ENCODE measurements at regions not wholly inside any gene's neighbourhood (a gene's known extent, or its start where the extent isn't known, plus 50 kb on each side); places are given as distances from the start of the nearest gene placed in this dataset.

DNA sequence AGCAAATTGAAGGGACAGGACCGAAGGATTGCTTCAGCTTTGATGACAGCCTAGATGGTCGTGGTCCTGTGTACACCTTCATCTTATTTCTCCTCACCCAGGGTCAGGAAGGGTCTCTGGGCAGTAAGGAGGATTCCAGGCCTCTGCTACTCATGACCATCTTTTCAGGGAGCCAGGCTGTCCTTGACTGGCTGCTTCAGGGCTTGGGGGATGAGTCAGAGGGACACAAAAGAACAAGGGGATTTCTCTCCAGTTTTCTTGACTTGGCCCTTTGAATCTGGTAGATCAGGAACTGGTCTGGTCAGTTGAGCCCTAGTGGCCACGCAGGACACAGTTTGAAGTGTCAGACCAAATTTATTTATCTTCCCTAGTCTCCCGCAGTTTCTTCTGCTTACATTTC lies 402.1 kb upstream of the CHD6 start:
- DNase-seq (ENCODE audit: low read depth in 2 of 3, low spot score in 1 of 3) = no peak

GRCh38 chr20:42018979-42019378 lies 400.8 kb upstream of the CHD6 start:
- DNase-seq (ENCODE audit: low read depth in 2 of 3, low spot score in 1 of 3) = no peak

DNA sequence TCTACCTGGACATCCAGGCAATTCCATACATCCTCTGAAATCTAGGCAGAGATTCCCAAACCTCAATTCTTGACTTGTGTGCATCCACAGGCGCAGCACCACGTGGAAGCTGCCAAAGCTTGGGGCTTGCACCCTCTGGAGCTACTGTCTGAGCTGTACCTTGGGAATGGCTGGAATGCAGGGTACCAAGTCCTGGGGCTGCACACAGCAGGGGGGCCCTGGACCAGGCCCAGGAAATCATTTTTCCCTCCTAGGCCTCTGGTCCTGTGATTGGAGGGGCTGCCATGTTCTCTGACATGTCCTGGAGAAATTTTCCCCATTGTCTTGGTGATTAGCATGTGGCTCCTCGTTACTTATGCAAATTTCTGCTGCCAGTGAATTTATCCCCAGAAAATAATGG lies 391.9 kb upstream of the CHD6 start:
- DNase-seq (ENCODE audit: low read depth in 2 of 3, low spot score in 1 of 3) = no peak

- DNase-seq (ENCODE audit: low read depth in 2 of 3, low spot score in 1 of 3) = no peak
Measured at GRCh38 chr20:42007251-42007650, 389.1 kb upstream of the CHD6 start.

GRCh38 chr20:42005211-42005610 lies 387.0 kb upstream of the CHD6 start:
- no peak for DNase-seq (ENCODE audit: low read depth in 2 of 3, low spot score in 1 of 3)

- DNase-seq (ENCODE audit: low read depth in 2 of 3, low spot score in 1 of 3) = no peak
Measured at GRCh38 chr20:42003380-42003779, 385.2 kb upstream of the CHD6 start.

DNA sequence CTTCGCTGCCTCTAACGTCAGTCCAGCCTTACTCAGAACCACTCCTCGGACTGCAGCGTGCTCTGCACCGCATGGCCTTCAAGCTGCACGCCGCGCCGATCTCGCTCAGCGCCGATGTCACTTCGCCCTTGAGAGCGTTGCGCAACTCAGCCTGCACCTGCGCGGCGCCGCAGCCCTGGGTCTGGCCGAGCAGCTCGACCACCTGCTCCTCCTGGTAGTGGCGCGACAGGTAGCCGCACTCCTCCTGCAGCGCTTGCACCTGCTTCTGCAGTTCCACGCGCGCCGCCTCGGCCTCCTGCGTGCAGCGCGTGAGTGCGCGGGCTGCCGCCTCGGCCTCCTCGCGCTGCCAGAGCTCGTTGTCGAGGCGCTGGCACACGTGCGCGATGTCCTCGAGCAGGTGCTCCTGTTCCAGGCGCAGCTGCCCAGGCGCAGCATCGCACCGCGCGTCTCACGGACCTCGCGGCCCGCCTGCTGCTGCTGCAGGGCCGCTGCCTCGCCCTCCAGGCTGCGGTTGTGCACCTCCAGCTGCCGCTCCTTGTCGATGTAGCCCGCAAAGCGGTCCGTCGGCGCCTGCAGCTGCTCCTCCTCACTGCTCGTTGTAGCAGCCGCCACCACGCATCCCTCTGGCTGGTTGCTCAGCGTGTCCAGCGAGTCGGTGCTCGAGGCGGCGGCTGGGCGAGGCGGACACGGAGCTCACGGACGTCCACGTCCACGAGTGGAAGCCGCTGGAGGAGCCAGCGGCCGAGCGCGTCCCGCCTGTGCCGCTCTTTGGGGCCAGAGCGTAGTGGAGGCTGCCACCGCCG lies 380.6 kb upstream of the CHD6 start:
- DNase-seq (ENCODE audit: low read depth in 2 of 3, low spot score in 1 of 3) = no peak

- no peak for DNase-seq (ENCODE audit: low read depth in 2 of 3, low spot score in 1 of 3)
Measured at GRCh38 chr20:41996951-41997350, 378.8 kb upstream of the CHD6 start.

DNA sequence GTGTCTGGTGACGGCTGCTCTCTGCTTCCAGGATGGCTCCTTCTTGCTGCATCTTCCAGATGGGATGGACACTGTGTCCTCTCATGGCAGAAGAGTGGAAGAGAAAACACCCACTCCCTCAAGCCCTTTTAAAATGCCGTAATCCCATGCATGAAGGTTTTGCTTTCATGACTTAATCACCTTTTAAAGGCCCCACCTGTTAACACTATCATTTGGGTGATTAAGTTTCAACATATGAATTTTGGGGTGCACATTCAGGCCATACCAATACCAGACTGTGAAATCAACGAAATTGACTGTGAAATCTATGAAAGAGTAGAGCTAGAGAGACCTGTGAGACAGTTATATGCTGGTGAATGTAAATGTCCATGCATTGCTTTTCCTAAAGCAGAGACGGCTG lies 374.3 kb upstream of the CHD6 start:
- no peak for DNase-seq (ENCODE audit: low read depth in 2 of 3, low spot score in 1 of 3)

- no peak for DNase-seq (ENCODE audit: low read depth in 2 of 3, low spot score in 1 of 3)
Measured at GRCh38 chr20:41991412-41991811, 373.2 kb upstream of the CHD6 start.

- DNase-seq (ENCODE audit: low read depth in 2 of 3, low spot score in 1 of 3) = no peak
Measured at GRCh38 chr20:41989935-41990635, 371.9 kb upstream of the CHD6 start.

DNA sequence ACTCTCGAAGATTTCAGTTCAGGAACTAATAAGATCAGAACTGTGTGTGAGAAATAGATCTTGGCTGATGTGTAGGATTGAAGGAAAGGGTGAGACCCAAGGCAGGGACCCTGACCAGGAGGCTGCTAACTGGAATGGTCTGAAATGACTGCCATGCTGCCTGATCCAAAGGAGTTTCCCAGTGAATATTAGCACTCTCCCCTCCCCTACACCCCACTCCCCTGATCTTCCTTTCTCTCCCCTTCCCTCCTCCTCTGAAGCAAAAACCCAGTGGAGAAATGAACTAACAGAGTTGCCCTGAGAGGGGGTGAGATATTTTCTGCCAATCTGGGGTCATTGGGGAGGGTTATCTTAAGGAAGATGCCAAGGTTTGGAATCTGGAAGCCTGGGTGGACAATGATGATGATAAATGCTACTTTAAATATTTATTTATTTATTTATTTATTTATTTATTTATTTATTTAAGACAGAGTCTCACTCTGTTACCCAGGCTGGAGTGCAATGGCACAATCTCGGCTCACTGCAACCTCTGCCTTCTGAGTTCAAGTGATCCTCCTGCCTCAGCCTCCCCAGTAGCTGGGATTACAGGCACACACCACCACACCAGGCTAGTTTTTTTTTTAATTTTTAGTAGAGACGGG lies 371.0 kb upstream of the CHD6 start:
- no peak for DNase-seq (ENCODE audit: low read depth in 2 of 3, low spot score in 1 of 3)

- no peak for DNase-seq (ENCODE audit: low read depth in 2 of 3, low spot score in 1 of 3)
Measured at GRCh38 chr20:41984031-41984430, 365.9 kb upstream of the CHD6 start.

DNA sequence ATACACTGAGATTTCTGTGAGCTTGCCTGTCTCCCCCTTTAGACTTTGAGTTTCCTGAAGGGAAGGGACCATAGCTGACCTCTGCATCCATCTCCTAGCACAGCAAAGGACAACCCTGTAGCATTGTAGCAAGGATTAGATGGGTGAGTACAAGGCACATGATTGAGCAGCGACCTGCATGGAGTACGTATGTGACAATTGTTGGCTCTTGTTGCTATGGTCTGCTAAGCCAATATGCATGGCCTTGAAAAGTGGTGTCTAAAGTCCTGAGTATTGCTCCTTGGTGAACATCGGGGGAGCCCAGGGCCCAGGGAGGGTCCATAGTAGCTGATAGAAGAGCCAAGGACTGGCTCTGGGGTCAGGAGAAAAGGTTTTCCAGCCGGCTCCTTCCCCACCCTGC lies 365.0 kb upstream of the CHD6 start:
- DNase-seq (ENCODE audit: low read depth in 2 of 3, low spot score in 1 of 3) = no peak

- DNase-seq (ENCODE audit: low read depth in 2 of 3, low spot score in 1 of 3) = no peak
Measured at GRCh38 chr20:41981746-41982145, 363.6 kb upstream of the CHD6 start.

- DNase-seq (ENCODE audit: low read depth in 2 of 3, low spot score in 1 of 3) = no peak
Measured at GRCh38 chr20:41978875-41979274, 360.7 kb upstream of the CHD6 start.

DNA sequence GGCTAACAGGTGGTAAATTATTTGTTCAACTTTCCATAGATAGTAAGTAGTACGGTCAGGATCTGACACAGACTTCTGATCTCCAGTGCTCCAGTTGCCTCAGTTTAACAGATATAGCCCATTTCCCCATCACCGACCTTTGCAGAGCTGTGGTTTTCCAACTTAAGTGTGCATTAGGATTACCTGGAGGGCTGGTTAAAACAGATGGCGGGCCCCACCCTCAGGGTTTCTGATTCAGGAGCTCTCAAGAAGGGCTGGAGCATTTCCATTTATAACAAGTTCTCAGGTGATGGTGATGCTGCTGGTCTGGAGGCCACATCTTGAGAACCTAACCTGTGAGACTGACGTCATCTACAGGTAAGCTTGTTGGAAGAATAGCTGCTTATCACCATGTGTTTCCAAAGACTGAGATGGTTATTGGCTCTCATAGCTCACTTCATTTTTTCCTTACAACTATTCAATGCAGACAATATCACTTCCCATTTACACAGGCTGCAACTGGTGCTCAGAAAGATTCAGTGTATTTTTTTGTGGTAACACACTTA lies 360.1 kb upstream of the CHD6 start:
- DNase-seq (ENCODE audit: low read depth in 2 of 3, low spot score in 1 of 3) = no peak

DNA sequence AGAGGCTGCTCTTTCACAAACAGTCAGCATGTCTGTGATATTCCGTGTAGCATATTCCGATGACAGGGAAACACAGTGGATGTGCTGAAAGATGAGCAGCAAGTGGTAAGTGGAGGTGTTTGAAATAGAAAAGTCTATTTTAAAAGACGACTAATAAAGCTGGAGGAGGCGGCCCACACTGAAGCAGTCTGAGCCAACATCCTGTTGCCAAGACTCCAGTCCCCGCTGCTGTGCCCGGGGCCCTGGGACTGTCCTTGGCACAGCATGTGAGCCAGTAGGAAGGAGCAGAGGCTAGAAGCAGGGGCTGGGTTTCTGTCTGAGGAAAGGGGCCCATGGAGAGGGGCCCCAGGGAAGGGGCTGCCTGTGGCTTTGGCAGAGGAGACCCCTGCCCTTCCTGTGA lies 351.5 kb upstream of the CHD6 start:
- no peak for DNase-seq (ENCODE audit: low read depth in 2 of 3, low spot score in 1 of 3)

DNA sequence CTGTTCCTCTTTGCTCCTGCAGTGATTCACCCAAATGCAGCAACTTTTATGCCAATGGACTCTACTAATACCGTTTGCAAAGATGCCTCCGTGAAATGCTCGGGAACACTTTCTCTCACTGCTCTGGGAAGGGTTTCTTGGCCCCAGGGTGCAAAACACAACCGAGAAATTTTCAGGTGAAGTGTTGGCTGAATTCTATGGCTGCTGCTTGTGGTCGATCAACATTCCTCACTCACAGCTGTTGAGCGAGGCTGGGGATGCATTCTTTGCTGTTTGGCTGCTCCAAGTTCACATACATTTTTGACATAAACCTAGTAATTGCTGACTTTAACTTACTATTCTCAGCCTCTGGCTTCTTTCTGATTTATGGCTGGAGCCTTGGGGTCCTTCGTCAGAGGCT lies 342.0 kb upstream of the CHD6 start:
- no peak for DNase-seq (ENCODE audit: low read depth in 2 of 3, low spot score in 1 of 3)

DNA sequence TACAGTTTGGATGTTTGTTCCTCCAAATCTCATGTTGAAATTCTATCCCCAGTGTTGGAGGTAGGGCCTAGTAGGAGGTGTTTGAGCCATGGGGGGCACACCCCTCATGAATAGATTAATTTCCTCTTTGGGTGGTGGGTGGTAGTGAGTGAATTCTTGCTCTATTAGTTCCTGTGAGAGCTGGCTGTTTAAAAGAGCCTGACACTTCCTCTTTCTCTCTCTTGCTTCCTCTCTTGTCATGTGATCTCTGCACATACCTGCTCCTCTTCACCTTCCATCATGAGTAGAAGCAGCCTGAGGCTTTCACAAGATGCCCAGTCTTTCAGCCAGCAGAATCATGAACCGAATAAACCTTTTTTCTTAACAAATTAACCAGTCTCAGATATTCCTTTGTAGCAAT lies 340.2 kb upstream of the CHD6 start:
- no peak for DNase-seq (ENCODE audit: low read depth in 2 of 3, low spot score in 1 of 3)

- DNase-seq (ENCODE audit: low read depth in 2 of 3, low spot score in 1 of 3) = no peak
Measured at GRCh38 chr20:41956338-41957074, 338.3 kb upstream of the CHD6 start.
